Nephron progenitor cell (in vitro differentiated cells): ENCODE measurements at regions not wholly inside any gene's neighbourhood (a gene's known extent, or its start where the extent isn't known, plus 50 kb on each side); places are given as distances from the start of the nearest gene placed in this dataset.
A peak's percentile ranks its signal among the peaks of the same experiment; 100 is the strongest.
"Not testable (repeated sequence)": the region's sequence is repeated elsewhere in the genome, so short reads cannot be mapped to it uniquely, and the experiment has no call there.

Experiments used
- DNase-seq: peaks from one replicate; pipeline ENCODE4 v3.0.0; 2021
- H3K27ac Mint-ChIP-seq: 2 replicates; pipeline ENCODE4 v1.8.0; 2021; ENCODE audit warnings: mild to moderate bottlenecking, moderate library complexity, mixed read lengths
- H3K27me3 Mint-ChIP-seq: 2 replicates; pipeline ENCODE4 v1.8.0; 2021; ENCODE audit warnings: mild to moderate bottlenecking, low read depth, mixed read lengths; ENCODE audit not compliant: poor library complexity
- H3K36me3 Mint-ChIP-seq: 2 replicates; pipeline ENCODE4 v1.8.0; 2021; ENCODE audit warnings: low read depth, mixed read lengths
- H3K4me1 Mint-ChIP-seq: 2 replicates; pipeline ENCODE4 v1.8.0; 2021; ENCODE audit warnings: mixed read lengths
- H3K4me3 Mint-ChIP-seq: 2 replicates; pipeline ENCODE4 v1.8.0; 2021; ENCODE audit warnings: mild to moderate bottlenecking, moderate library complexity, mixed read lengths
- H3K9me3 Mint-ChIP-seq: 2 replicates; pipeline ENCODE4 v1.8.0; 2021; ENCODE audit warnings: mild to moderate bottlenecking, moderate library complexity, mixed read lengths
- CTCF ChIP-seq: fragments of 200-600 bp; sonication (generic); IDR thresholded peaks from 2 replicates; pipeline ENCODE4 v1.5.0; 2021; ENCODE audit warnings: antibody characterized with exemption

GRCh38 chr15:69876064-69876940, 221.4 kb downstream of the TLE3 start:
- Mint-ChIP-seq H3K36me3 (no peaks in the 10 kb centered on the region), H3K27ac (peak overlapping the region; percentile 69), H3K4me1 (peaks cover 15% of the 10 kb centered on the region), H3K9me3 (peaks cover 29% of the 10 kb centered on the region), H3K27me3 (peaks cover 12% of the 10 kb centered on the region), H3K4me3 (no peak overlapping the region)
- DNase-seq = no peak
- TF ChIP-seq CTCF = no peak

GRCh38 chr15:69879963-69880362, 217.8 kb downstream of the TLE3 start:
- H3K36me3 Mint-ChIP-seq, H3K9me3 Mint-ChIP-seq, H3K27ac Mint-ChIP-seq, DNase-seq, H3K4me3 Mint-ChIP-seq, H3K27me3 Mint-ChIP-seq: not testable (repeated sequence)
- H3K4me1 Mint-ChIP-seq = peaks cover 25% of the 10 kb centered on the region

GRCh38 chr15:69880571-69881301, 217.0 kb downstream of the TLE3 start:
- H3K4me1 Mint-ChIP-seq = peaks cover 32% of the 10 kb centered on the region
- H3K27me3 Mint-ChIP-seq = peaks cover 4% of the 10 kb centered on the region
- no peaks in the 10 kb centered on the region for H3K36me3 Mint-ChIP-seq
- no peaks in the 10 kb centered on the region for H3K9me3 Mint-ChIP-seq
- TF ChIP-seq CTCF = no peak
- no peak overlapping the region for H3K4me3 Mint-ChIP-seq
- DNase-seq = no peak
- no peak overlapping the region for H3K27ac Mint-ChIP-seq

GRCh38 chr15:69881302-69881670, 216.4 kb downstream of the TLE3 start:
- H3K4me3 Mint-ChIP-seq = no peak overlapping the region
- H3K9me3 Mint-ChIP-seq = no peaks in the 10 kb centered on the region
- TF ChIP-seq CTCF = no peak
- no peak for DNase-seq
- H3K36me3 Mint-ChIP-seq = no peaks in the 10 kb centered on the region
- peaks cover 3% of the 10 kb centered on the region for H3K27me3 Mint-ChIP-seq
- H3K27ac Mint-ChIP-seq = no peak overlapping the region
- H3K4me1 Mint-ChIP-seq = peaks cover 32% of the 10 kb centered on the region

- Mint-ChIP-seq H3K27ac (no peak overlapping the region), H3K9me3 (no peaks in the 10 kb centered on the region), H3K4me3 (no peak overlapping the region), H3K27me3 (no peaks in the 10 kb centered on the region), H3K36me3 (no peaks in the 10 kb centered on the region), H3K4me1 (peaks cover 27% of the 10 kb centered on the region)
- no peak for TF ChIP-seq CTCF
- DNase-seq = no peak
Observed at GRCh38 chr15:69881766-69882165, 216.0 kb downstream of the TLE3 start.

GRCh38 chr15:69883306-69883705, 214.4 kb downstream of the TLE3 start:
- TF ChIP-seq CTCF = no peak
- no peak overlapping the region for H3K27ac Mint-ChIP-seq
- H3K9me3 Mint-ChIP-seq = peaks cover 8% of the 10 kb centered on the region
- H3K4me1 Mint-ChIP-seq = peaks cover 23% of the 10 kb centered on the region
- no peaks in the 10 kb centered on the region for H3K27me3 Mint-ChIP-seq
- no peak overlapping the region for H3K4me3 Mint-ChIP-seq
- DNase-seq = no peak
- H3K36me3 Mint-ChIP-seq = peaks cover 5% of the 10 kb centered on the region
